Prostate gland (tissue), 2 donors: ENCODE measurements at regions not wholly inside any gene's neighbourhood (a gene's known extent, or its start where the extent isn't known, plus 50 kb on each side); places are given as distances from the start of the nearest gene placed in this dataset.

Experiments used
- DNase-seq: peaks from one replicate; pipeline ENCODE4 v3.0.0-alpha.2; 2019; ENCODE audit warnings: low spot score
- H3K27ac ChIP-seq, 2 donors: fragments of 200-600 bp; sonication (generic); 2 replicates each; pipeline ENCODE4 v1.5.1; 2017 to 2019
- H3K27me3 ChIP-seq: fragments of 200-600 bp; sonication (generic); replicated peaks from 2 replicates; pipeline ENCODE4 v1.5.1; 2019; ENCODE audit not compliant: insufficient read depth
- H3K36me3 ChIP-seq, 2 donors: fragments of 200-600 bp; sonication (generic); 1 replicate in 1 of 2; 2 replicates in 1 of 2; pipeline versions ENCODE4 v1.5.1 to v1.8.1; 2017 to 2019
- H3K4me1 ChIP-seq: fragments of 200-600 bp; sonication (generic); replicated peaks from 2 replicates; pipeline ENCODE4 v1.5.1; 2019
- H3K4me3 ChIP-seq, 2 donors: fragments of 200-600 bp; sonication (generic); 2 replicates each; pipeline ENCODE4 v1.5.1; 2017 to 2019
- H3K9me3 ChIP-seq: fragments of 200-600 bp; sonication (generic); 2 replicates; pipeline ENCODE4 v1.5.1; 2017
- POLR2A ChIP-seq: fragments of 450-650 bp; IDR thresholded peaks from one replicate; pipeline ENCODE4 v1.6.1; 2016; ENCODE audit warnings: antibody characterized with exemption, mild to moderate bottlenecking
- POLR2AphosphoS5 ChIP-seq: sonication (generic); formaldehyde crosslinking; IDR thresholded peaks from one replicate; pipeline ENCODE4 v1.6.1; 2017; ENCODE audit warnings: antibody characterized with exemption
- WGBS: methylation state at CpG from one replicate; pipeline ENCODE4 v1.1.5; 2018; 5-methylcytosine and 5-hydroxymethylcytosine counted together
- intact Hi-C: fragments of 100-400 bp; cut with DNase I; formaldehyde crosslinking; loops from one replicate; pipeline ENCODE4 v1.14.2; 2022
- TF ChIP-seq, protein P1 (sequence below), 4 experiments: fragments of 200-600 bp in 2 of 4; fragments of 450-650 bp in 2 of 4; sonication (generic) in 2 of 4; IDR thresholded peaks; 1 replicate in 3 of 4; 2 replicates in 1 of 4; pipeline ENCODE4 v1.5.1; 2016 to 2019; ENCODE audit warnings: antibody characterized with exemption in 4 of 4, mild to moderate bottlenecking in 2 of 4, moderate library complexity in 2 of 4

DNA sequence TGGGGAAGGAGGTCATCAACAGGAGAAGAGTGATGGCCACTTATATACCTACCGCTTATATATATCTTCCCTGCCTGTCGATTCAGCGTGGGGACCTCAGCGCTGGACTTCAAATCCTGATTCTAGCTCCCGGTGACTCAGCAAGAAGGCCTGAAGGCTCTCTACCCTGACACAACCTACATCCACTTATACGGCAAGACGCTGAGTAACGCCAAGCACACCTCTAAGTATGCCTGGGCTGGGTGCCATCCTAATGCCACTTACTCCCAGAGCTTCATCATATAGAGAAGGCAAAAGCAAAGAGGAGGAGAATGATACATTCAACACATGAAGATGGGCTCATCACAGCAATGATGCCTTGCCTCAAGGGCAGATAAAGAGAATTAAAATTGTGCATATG is 198.3 kb downstream of the CHIC2 start:
- no peak for DNase-seq
- TF ChIP-seq POLR2A (no peak), POLR2AphosphoS5 (no peak)
- TF ChIP-seq, protein P1, sequence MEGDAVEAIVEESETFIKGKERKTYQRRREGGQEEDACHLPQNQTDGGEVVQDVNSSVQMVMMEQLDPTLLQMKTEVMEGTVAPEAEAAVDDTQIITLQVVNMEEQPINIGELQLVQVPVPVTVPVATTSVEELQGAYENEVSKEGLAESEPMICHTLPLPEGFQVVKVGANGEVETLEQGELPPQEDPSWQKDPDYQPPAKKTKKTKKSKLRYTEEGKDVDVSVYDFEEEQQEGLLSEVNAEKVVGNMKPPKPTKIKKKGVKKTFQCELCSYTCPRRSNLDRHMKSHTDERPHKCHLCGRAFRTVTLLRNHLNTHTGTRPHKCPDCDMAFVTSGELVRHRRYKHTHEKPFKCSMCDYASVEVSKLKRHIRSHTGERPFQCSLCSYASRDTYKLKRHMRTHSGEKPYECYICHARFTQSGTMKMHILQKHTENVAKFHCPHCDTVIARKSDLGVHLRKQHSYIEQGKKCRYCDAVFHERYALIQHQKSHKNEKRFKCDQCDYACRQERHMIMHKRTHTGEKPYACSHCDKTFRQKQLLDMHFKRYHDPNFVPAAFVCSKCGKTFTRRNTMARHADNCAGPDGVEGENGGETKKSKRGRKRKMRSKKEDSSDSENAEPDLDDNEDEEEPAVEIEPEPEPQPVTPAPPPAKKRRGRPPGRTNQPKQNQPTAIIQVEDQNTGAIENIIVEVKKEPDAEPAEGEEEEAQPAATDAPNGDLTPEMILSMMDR (IDR thresholded peaks at IDR 0.05) = no peak
- H3K9me3 ChIP-seq = no peaks in the 10 kb centered on the region
- WGBS = 97% methylated on average over 8 of the region's 8 CpGs
- no peaks in the 10 kb centered on the region for H3K36me3 ChIP-seq
- no peaks in the 10 kb centered on the region for H3K27me3 ChIP-seq
- no peaks in the 10 kb centered on the region for H3K4me1 ChIP-seq
- H3K4me3 ChIP-seq = no peak overlapping the region
- no peak overlapping the region for H3K27ac ChIP-seq
- intact Hi-C loops = no loop called here

DNA sequence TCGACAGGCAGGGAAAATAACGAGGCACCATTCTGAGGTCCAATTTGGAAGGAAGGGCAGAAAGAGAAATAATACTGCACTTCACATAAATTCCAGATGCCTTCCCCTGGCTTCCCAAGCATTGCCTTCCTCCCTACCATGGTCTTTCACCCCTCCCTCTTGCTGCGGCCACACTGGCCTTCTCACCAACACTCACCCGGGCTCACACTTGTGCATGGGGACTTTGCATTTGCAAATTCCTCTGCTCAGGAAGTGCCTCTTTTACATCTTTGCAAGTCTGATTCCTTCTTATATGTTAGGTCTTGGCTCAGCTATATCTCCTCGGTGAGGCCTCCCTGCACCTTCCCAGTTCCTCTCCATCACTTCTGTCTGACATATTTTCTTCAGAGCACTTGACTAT is 199.4 kb downstream of the CHIC2 start:
- Histone ChIP-seq H3K27ac (no peak overlapping the region), H3K36me3 (no peaks in the 10 kb centered on the region), H3K4me3 (no peak overlapping the region), H3K4me1 (no peaks in the 10 kb centered on the region), H3K9me3 (no peaks in the 10 kb centered on the region), H3K27me3 (no peaks in the 10 kb centered on the region)
- no peak for DNase-seq
- intact Hi-C loops = no loop called here
- WGBS = 84% methylated on average over 5 of the region's 5 CpGs
- TF ChIP-seq POLR2AphosphoS5 (no peak), POLR2A (no peak)
- TF ChIP-seq, protein P1 (IDR thresholded peaks at IDR 0.05) = no peak

DNA sequence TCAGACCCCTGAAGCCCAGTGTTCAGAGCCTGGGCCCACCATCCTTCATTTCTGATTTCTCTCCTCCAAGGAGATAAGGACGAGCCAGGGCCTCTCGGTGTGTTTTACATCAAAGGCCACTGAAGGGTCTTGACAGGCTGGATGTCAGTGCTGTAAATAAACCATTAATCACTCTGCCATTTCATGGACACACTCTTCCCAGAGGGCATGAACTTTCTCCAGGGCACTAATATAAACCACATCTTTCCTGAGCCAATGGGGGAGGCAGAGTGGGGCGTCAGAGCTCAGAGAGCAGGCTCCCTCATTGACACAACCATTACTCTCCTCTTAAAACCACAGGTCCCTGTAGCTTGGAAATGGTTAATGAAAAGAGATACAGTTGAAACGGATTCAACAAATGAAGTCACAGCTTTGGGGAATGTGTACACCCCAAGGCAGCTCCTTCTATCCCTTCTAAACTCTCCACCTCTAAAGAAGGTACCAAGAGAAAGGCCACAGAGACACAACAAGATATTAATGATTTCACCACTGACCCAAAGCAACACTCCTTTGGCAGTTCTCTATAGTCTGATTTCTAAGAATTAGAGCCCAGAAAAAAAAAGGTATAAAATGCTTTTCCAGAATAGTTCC is 200.6 kb downstream of the CHIC2 start:
- intact Hi-C loops = no loop called here
- TF ChIP-seq POLR2A = no peak
- TF ChIP-seq POLR2AphosphoS5 = no peak
- Histone ChIP-seq H3K4me3 (no peak overlapping the region), H3K27ac (no peak overlapping the region), H3K9me3 (no peaks in the 10 kb centered on the region), H3K27me3 (no peaks in the 10 kb centered on the region), H3K36me3 (no peaks in the 10 kb centered on the region), H3K4me1 (no peaks in the 10 kb centered on the region)
- 26% methylated on average over 4 of the region's 4 CpGs for WGBS
- no peak for DNase-seq

DNA sequence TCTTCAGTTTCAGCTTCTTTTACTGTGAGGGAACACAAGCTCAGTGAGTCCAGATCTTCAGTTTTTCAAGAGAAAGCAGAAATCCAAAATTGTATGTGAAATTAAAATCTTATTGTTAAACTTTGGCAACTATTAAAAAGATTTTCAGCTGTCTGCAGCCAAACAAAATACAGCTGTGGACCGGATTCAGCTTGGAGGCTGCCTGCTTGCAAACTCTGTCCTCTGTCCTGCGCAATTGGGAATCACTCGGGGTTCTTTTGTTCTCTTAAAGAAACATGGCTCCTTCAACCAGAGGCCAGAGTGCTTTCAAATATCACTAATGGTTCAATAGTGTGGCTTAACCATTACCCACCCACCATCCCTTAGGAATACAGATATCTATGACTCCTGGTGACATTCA is 201.2 kb downstream of the CHIC2 start:
- Histone ChIP-seq H3K27ac (no peak overlapping the region), H3K27me3 (no peaks in the 10 kb centered on the region), H3K9me3 (no peaks in the 10 kb centered on the region), H3K36me3 (no peaks in the 10 kb centered on the region), H3K4me3 (no peak overlapping the region), H3K4me1 (no peaks in the 10 kb centered on the region)
- intact Hi-C loops = no loop called here
- 16% methylated on average over 3 of the region's 3 CpGs for WGBS
- TF ChIP-seq POLR2A = no peak
- TF ChIP-seq, protein P1 (IDR thresholded peaks at IDR 0.05) = no peak
- no peak for TF ChIP-seq POLR2AphosphoS5
- no peak for DNase-seq

DNA sequence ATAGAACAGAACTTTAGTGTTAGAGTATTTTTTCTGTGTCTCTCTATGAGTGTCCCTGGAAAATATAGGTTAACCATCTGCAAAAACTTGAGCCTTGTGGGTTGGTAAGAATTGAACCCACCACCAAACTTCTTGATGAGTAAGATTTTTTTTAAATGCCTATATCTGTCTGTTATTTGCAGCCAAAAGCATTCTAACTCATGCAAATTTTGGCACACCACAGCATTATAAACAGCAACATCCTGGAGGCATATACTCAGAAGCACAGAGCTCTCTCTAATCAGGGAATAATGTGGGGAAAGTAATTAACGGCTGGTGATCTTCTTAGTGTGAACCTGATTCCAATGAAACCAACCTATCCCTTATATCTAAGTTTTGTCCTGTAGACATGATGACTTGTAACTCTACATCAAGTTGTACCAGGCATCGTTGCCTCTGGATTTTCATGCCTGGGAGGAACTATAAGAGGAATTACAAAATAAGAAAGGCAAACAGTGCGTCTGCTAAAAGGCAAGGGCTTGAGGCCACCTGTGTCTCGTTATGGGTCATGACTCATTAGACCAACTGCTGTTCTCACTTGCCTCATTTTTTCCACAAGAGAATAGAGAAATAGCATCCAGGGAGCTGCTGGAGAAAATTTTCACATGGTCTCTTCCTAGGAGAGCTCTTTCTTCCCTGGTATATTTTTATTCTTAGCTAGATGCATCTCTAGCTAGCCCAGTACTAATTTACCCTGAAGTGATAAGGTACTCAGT is 202.4 kb downstream of the CHIC2 start:
- no peaks in the 10 kb centered on the region for H3K27me3 ChIP-seq
- H3K4me3 ChIP-seq = no peak overlapping the region
- no peaks in the 10 kb centered on the region for H3K9me3 ChIP-seq
- intact Hi-C loops = no loop called here
- no peak overlapping the region for H3K27ac ChIP-seq
- no peaks in the 10 kb centered on the region for H3K4me1 ChIP-seq
- no peak for DNase-seq
- TF ChIP-seq, protein P1 (IDR thresholded peaks at IDR 0.05) = no peak
- TF ChIP-seq POLR2A (no peak), POLR2AphosphoS5 (no peak)
- H3K36me3 ChIP-seq = no peaks in the 10 kb centered on the region
- WGBS = 57% methylated on average over 4 of the region's 4 CpGs
